ENCODE measurements at regions not wholly inside any gene's neighbourhood (a gene's known extent, or its start where the extent isn't known, plus 50 kb on each side); places are given as distances from the start of the nearest gene placed in this dataset.
"Not testable (repeated sequence)": the region's sequence is repeated elsewhere in the genome, so short reads cannot be mapped to it uniquely, and the experiment has no call there.

GRCh38 chr15:98268163-98268562, 307.7 kb downstream of the ARRDC4 start:
- Mint-ChIP-seq H3K4me1 (ENCODE audit: low read depth) (no peaks in the 10 kb centered on the region), H3K9me3 (peaks cover 17% of the 10 kb centered on the region), H3K4me3 (no peak overlapping the region), H3K27me3 (ENCODE audit: low read depth) (peaks cover 6% of the 10 kb centered on the region), H3K36me3 (ENCODE audit: insufficient read depth) (no peaks in the 10 kb centered on the region)
- DNase-seq = no peak
- ATAC-seq = no peak

DNA sequence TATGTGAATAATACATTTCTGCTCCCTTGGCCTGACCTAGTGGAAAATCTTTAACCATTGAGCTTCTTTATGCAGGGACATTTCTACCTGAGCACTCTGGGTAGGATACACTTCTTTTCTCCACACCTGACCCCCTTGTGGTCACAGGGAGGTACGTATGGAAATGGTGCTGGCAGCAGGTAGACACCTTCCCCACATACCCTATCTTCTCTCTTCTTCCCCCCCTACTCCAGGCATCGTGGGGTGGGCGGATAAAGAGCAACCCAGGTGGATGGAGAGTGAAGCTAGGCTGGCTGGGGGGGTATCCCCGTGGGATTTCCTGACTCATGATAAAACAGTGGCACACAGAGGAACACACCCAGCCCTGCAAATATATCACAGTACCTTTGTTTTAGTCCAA, 312.1 kb downstream of the ARRDC4 start:
- ATAC-seq = no peak
- DNase-seq = no peak
- Mint-ChIP-seq H3K4me3 (no peak overlapping the region), H3K4me1 (ENCODE audit: low read depth) (no peaks in the 10 kb centered on the region), H3K9me3 (peaks cover 7% of the 10 kb centered on the region), H3K27me3 (ENCODE audit: low read depth) (peaks cover 6% of the 10 kb centered on the region), H3K36me3 (ENCODE audit: insufficient read depth) (no peaks in the 10 kb centered on the region)

DNA sequence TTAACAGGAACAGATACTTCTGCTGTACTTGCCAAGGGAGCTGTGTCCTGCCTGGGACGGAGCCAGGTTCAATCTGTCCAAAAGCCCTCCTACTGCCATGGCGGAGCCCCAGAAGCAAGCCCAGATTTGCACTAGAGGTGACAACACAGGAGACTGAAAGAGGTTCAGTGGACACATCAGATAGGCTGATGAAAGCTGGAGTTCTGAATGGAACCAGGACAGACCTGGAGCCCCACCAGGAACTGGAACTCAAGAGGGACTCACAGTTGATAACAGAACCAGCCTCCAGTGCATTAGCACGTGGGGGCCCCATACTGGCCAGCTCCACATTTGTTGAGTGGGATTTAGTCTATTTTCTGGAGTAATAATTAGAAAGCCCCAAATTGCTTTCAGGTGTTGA, 315.5 kb downstream of the ARRDC4 start:
- Mint-ChIP-seq H3K4me3 (no peak overlapping the region), H3K36me3 (ENCODE audit: insufficient read depth) (no peaks in the 10 kb centered on the region), H3K27me3 (ENCODE audit: low read depth) (peaks cover 5% of the 10 kb centered on the region), H3K4me1 (ENCODE audit: low read depth) (no peaks in the 10 kb centered on the region), H3K9me3 (peaks cover 3% of the 10 kb centered on the region)
- ATAC-seq = no peak
- DNase-seq = no peak

- H3K9me3 Mint-ChIP-seq = peaks cover 3% of the 10 kb centered on the region
- H3K4me1 Mint-ChIP-seq (ENCODE audit: low read depth) = no peaks in the 10 kb centered on the region
- ATAC-seq (no peak), DNase-seq (no peak)
- peaks cover 4% of the 10 kb centered on the region for H3K27me3 Mint-ChIP-seq (ENCODE audit: low read depth)
- no peak overlapping the region for H3K4me3 Mint-ChIP-seq
- H3K36me3 Mint-ChIP-seq (ENCODE audit: insufficient read depth) = no peaks in the 10 kb centered on the region
Observed at GRCh38 chr15:98277602-98278001, 317.1 kb downstream of the ARRDC4 start.

DNA sequence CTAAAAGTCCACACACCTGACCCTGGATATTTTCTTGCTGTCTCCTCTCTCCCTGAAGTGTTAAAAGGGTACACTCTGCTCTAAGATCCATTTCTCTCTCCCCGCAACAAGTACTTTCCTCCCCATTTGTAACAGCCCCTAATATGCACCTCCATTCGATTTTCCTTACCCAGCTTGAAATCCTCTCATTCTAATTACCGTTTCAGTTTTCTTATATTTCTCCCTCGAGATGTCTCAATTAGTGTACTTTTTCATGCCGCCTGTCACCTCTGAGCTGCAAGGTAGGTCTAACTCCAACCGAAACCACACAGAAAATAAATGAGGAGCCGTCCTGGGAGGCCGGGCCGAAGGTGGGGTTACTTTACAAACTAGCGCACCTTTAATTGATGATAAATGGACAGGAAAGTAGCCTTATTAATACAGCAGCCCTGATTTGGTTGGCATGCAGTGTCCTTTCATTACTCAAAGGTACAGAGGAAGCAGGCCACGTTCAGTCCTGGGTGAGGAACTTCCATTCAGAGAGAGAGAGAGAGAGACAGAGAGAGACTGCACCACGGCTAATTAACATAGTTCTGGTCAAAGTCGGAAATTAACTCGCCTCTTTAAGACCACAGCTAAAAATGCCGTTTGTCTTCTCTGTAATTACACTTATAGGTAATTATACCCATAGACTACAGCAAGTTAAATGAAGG, 319.9 kb downstream of the ARRDC4 start:
- H3K27me3 Mint-ChIP-seq (ENCODE audit: low read depth) = no peaks in the 10 kb centered on the region

GRCh38 chr15:98281130-98281529, 320.6 kb downstream of the ARRDC4 start:
- no peaks in the 10 kb centered on the region for H3K27me3 Mint-ChIP-seq (ENCODE audit: low read depth)
- no peak overlapping the region for H3K4me3 Mint-ChIP-seq
- ATAC-seq (no peak), DNase-seq (no peak)
- H3K4me1 Mint-ChIP-seq (ENCODE audit: low read depth) = no peaks in the 10 kb centered on the region
- H3K36me3 Mint-ChIP-seq (ENCODE audit: insufficient read depth) = no peaks in the 10 kb centered on the region
- no peaks in the 10 kb centered on the region for H3K9me3 Mint-ChIP-seq

More for the DNA sequence above, 319.9 kb downstream of the ARRDC4 start:
- Mint-ChIP-seq H3K4me3 (no peak overlapping the region), H3K36me3 (ENCODE audit: insufficient read depth) (no peaks in the 10 kb centered on the region), H3K9me3 (no peaks in the 10 kb centered on the region), H3K4me1 (ENCODE audit: low read depth) (no peaks in the 10 kb centered on the region)
- ATAC-seq (no peak), DNase-seq (no peak)

GRCh38 chr15:98282656-98283332, 322.3 kb downstream of the ARRDC4 start:
- ATAC-seq = no peak
- Mint-ChIP-seq H3K36me3 (ENCODE audit: insufficient read depth) (no peaks in the 10 kb centered on the region), H3K9me3 (no peaks in the 10 kb centered on the region), H3K27me3 (ENCODE audit: low read depth) (peaks cover 2% of the 10 kb centered on the region), H3K4me3 (no peak overlapping the region), H3K4me1 (ENCODE audit: low read depth) (no peaks in the 10 kb centered on the region)
- no peak for DNase-seq

DNA sequence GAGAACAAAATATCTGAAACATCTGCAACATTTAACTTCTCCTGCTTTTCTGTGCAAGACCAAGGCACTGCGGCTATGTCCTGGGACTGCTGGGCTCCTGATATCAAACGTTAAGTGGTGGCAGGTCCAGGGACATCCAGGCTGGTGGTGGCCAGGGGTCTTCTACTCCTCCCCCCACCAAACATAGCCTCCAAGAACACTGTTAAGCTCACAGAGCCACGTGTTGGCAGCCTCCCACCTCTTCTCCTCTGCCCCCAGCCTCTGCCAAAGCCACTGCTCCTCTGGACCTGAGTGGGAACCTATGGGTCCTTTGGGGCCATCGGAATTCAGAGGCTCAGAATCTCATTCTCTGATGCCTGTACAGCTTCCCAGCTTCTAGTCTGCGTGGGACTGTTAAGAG, 325.7 kb downstream of the ARRDC4 start:
- Mint-ChIP-seq H3K36me3 (ENCODE audit: insufficient read depth) (no peaks in the 10 kb centered on the region), H3K4me1 (ENCODE audit: low read depth) (no peaks in the 10 kb centered on the region), H3K9me3 (no peaks in the 10 kb centered on the region), H3K27me3 (ENCODE audit: low read depth) (peaks cover 14% of the 10 kb centered on the region), H3K4me3 (no peak overlapping the region)
- DNase-seq (no peak), ATAC-seq (no peak)

DNA sequence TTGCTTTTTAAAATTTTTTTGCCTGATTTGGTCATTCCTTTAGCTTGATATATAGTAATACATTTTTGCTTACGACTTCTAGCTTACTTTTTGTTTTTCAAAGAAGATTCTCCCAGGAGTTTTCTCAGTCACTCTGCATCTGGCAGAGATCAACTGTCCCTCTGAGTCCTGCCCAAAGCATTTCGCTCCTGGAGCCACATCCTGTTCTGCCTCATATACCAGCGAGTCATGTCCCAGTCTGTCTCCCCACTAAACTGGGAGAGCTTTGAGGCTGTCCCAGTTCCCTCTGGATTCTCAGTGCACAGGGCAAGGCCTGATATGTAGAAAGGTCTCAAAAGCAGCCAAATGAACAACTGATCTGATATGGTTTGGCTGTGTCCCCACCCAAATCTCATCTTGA, 326.3 kb downstream of the ARRDC4 start:
- DNase-seq (no peak), ATAC-seq (no peak)
- H3K4me3 Mint-ChIP-seq = no peak overlapping the region
- H3K9me3 Mint-ChIP-seq = no peaks in the 10 kb centered on the region
- H3K36me3 Mint-ChIP-seq (ENCODE audit: insufficient read depth) = no peaks in the 10 kb centered on the region
- peaks cover 14% of the 10 kb centered on the region for H3K27me3 Mint-ChIP-seq (ENCODE audit: low read depth)
- no peaks in the 10 kb centered on the region for H3K4me1 Mint-ChIP-seq (ENCODE audit: low read depth)

- Mint-ChIP-seq H3K4me3 (no peak overlapping the region), H3K4me1 (ENCODE audit: low read depth) (peaks cover 1% of the 10 kb centered on the region), H3K9me3 (no peaks in the 10 kb centered on the region), H3K27me3 (ENCODE audit: low read depth) (peaks cover 18% of the 10 kb centered on the region), H3K36me3 (ENCODE audit: insufficient read depth) (no peaks in the 10 kb centered on the region)
- no peak for DNase-seq
- no peak for ATAC-seq
Observed at GRCh38 chr15:98288091-98288590, 327.6 kb downstream of the ARRDC4 start.

DNA sequence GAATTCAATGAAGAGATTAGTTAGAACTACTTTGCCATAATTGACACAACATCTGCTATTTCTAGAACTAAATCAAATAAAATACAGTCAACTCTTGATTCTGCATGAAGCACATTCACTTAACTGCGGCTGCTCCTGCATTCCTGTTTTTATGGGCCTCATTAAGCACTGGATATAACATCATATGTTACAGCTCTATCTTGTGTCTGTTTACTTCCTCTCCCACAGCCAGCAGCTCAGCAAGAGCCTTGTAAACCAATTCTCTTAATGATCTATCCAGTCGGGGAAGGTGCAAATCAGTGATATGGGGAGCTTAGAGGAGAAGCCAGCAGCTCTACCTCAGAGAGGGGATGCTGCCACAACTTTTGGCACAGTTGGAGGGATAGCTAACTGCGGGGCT, 329.2 kb downstream of the ARRDC4 start:
- Mint-ChIP-seq H3K9me3 (no peaks in the 10 kb centered on the region), H3K4me3 (no peak overlapping the region), H3K36me3 (ENCODE audit: insufficient read depth) (no peaks in the 10 kb centered on the region), H3K27me3 (ENCODE audit: low read depth) (peaks cover 18% of the 10 kb centered on the region), H3K4me1 (ENCODE audit: low read depth) (peaks cover 1% of the 10 kb centered on the region)
- ATAC-seq (no peak), DNase-seq (no peak)

GRCh38 chr15:98292442-98293240, 332.1 kb downstream of the ARRDC4 start:
- H3K36me3 Mint-ChIP-seq (ENCODE audit: insufficient read depth) = no peaks in the 10 kb centered on the region
- DNase-seq (no peak), ATAC-seq (peak; percentile 14 to 40)
- peaks cover 1% of the 10 kb centered on the region for H3K4me1 Mint-ChIP-seq (ENCODE audit: low read depth)
- H3K9me3 Mint-ChIP-seq = no peaks in the 10 kb centered on the region
- peaks cover 17% of the 10 kb centered on the region for H3K27me3 Mint-ChIP-seq (ENCODE audit: low read depth)
- H3K4me3 Mint-ChIP-seq = no peak overlapping the region

DNA sequence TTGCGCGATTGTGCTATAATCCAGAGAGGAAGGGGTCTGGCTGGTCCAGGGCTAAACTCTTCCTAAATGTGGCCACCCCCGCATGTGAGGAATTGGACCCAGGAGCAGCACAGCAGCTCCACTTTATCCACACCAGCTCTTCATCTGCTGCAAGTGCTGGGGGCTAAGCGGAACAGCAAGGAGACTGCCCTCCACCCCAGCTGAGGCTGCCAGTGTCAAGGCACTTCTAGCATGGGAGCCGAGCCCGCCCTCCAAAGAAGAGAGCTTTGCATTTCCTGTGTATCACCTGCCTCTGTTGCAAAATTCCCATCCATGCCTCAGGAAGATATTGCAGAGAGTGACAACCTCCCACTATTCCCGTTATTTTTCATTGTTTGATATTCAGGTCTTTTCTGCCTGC, 333.6 kb downstream of the ARRDC4 start:
- no peak for ATAC-seq

GRCh38 chr15:98295101-98295759, 334.7 kb downstream of the ARRDC4 start:
- not testable (repeated sequence) for H3K4me1 Mint-ChIP-seq (ENCODE audit: low read depth)

More for the DNA sequence above, 333.6 kb downstream of the ARRDC4 start:
- Mint-ChIP-seq H3K9me3 (no peaks in the 10 kb centered on the region), H3K4me3 (no peak overlapping the region), H3K36me3 (ENCODE audit: insufficient read depth) (no peaks in the 10 kb centered on the region), H3K4me1 (ENCODE audit: low read depth) (peaks cover 1% of the 10 kb centered on the region), H3K27me3 (ENCODE audit: low read depth) (peaks cover 15% of the 10 kb centered on the region)
- DNase-seq = no peak

More at GRCh38 chr15:98295101-98295759, 334.7 kb downstream of the ARRDC4 start:
- H3K27me3 Mint-ChIP-seq (ENCODE audit: low read depth) = peaks cover 12% of the 10 kb centered on the region
- not testable (repeated sequence) for H3K4me3 Mint-ChIP-seq; ATAC-seq; DNase-seq; H3K9me3 Mint-ChIP-seq; H3K36me3 Mint-ChIP-seq (ENCODE audit: insufficient read depth)

Data from activated T-cell treated with anti-CD3 and anti-CD28 coated beads, Interleukin-2, amount 50 U/mL, for 4 hours (primary cell).